Sigmoid colon (tissue), 4 donors: ENCODE measurements at regions not wholly inside any gene's neighbourhood (a gene's known extent, or its start where the extent isn't known, plus 50 kb on each side); places are given as distances from the start of the nearest gene placed in this dataset.

Experiments
- CTCF ChIP-seq, 4 experiments: fragments of 450-650 bp in 3 of 4; fragments of 200-600 bp in 1 of 4; IDR thresholded peaks; one replicate each; pipeline ENCODE4 v1.5.1; 2016 to 2019; ENCODE audit warnings: antibody characterized with exemption in 4 of 4, mild to moderate bottlenecking in 3 of 4, moderate library complexity in 2 of 4
- POLR2A ChIP-seq, 2 donors: fragments of 450-650 bp; IDR thresholded peaks; one replicate each; pipeline ENCODE4 v1.6.1; 2016; ENCODE audit warnings: antibody characterized with exemption in 2 of 2, mild to moderate bottlenecking in 2 of 2, moderate library complexity in 2 of 2
- POLR2AphosphoS5 ChIP-seq, 4 donors: sonication (generic); formaldehyde crosslinking; IDR thresholded peaks; one replicate each; pipeline ENCODE4 v1.6.1; 2017; ENCODE audit warnings: antibody characterized with exemption in 4 of 4

GRCh38 chr22:22341736-22342135, 97.2 kb downstream of the VPREB1 start:
- TF ChIP-seq CTCF (IDR thresholded peaks at IDR 0.05): no peak
- TF ChIP-seq POLR2A (IDR thresholded peaks at IDR 0.05): no peak
- TF ChIP-seq POLR2AphosphoS5 (IDR thresholded peaks at IDR 0.05): no peak
